ENCODE measurements at regions not wholly inside any gene's neighbourhood (a gene's known extent, or its start where the extent isn't known, plus 50 kb on each side); places are given as distances from the start of the nearest gene placed in this dataset.

DNA sequence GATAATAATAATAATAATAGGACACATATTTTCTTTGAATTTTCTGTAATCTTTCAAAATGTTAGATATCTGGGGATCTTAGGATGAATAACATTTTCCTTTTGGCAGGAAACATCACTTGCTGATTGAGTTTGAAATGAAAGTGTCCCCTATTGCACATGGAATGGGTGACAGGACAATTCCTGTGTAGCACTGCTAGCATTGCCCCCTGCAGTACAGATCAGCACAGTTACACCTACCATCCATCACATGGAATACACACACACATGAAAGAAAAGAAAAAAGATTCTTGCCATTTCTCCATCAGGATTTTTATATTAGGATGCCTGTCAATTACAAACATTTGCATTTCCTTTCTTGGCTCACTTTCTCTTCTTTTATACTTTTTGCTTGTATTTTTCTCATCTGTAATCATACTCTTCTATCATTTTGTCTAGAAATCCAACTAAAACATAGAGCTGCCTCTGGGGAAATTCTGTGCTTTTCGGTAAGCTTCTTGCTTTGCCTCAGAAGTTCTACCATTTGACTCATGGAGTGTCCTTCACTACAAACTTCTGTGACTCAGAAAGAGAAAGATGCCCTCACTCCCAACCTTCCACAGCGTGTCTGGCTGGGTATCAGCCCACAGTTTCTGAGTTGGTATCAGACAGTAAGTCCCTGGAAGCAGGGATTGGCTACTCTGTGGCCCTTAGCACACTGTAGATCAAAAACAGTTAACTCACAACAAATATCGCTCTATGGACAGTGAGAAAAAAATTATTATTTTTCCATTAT, 641.2 kb downstream of the PTPRC start:
- H3K27ac ChIP-seq (ENCODE audit: poor library complexity, severe bottlenecking) = no peak overlapping the region
- no peak overlapping the region for H3K4me3 ChIP-seq (ENCODE audit: severe bottlenecking)
- TF ChIP-seq, protein P1, sequence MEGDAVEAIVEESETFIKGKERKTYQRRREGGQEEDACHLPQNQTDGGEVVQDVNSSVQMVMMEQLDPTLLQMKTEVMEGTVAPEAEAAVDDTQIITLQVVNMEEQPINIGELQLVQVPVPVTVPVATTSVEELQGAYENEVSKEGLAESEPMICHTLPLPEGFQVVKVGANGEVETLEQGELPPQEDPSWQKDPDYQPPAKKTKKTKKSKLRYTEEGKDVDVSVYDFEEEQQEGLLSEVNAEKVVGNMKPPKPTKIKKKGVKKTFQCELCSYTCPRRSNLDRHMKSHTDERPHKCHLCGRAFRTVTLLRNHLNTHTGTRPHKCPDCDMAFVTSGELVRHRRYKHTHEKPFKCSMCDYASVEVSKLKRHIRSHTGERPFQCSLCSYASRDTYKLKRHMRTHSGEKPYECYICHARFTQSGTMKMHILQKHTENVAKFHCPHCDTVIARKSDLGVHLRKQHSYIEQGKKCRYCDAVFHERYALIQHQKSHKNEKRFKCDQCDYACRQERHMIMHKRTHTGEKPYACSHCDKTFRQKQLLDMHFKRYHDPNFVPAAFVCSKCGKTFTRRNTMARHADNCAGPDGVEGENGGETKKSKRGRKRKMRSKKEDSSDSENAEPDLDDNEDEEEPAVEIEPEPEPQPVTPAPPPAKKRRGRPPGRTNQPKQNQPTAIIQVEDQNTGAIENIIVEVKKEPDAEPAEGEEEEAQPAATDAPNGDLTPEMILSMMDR (IDR thresholded peaks at IDR 0.05; ENCODE audit: poor library complexity, severe bottlenecking) = no peak
- no peaks in the 10 kb centered on the region for H3K27me3 ChIP-seq (ENCODE audit: insufficient read depth, poor library complexity, severe bottlenecking)
- ATAC-seq (ENCODE audit: low read depth) (no peak), DNase-seq (ENCODE audit: low spot score) (no peak)
- H3K4me1 ChIP-seq (ENCODE audit: insufficient read depth, poor library complexity, severe bottlenecking) = peaks cover 6% of the 10 kb centered on the region
- H3K9me3 ChIP-seq (ENCODE audit: severe bottlenecking) = no peaks in the 10 kb centered on the region
- H3K36me3 ChIP-seq (ENCODE audit: low read depth) = no peaks in the 10 kb centered on the region; the same call in 1 of the 2 replicates

DNA sequence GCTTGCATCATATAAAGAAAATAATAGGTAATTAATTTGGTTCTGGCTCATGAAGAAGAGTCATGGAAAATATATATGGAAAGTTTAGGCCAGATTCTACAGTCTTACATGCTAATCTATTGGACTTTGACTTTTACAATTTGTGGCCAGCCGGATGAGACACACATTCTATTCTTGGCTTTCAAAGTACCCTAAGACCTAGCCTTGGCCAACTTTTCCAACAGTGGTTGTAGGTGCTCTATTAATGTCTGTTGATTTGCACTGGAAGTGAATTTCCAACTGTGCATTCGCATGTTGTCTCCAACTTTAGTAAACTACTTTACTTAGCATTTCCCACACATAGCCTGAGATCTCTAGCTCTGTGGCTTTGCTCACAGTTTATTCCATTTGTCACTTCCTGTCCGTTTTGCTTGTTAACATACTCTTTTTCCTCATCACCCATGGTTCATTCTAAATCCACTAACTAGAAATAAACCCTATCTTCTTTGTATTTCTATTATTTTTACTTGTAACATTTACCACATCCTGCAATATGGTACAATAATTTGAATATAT, 644.0 kb downstream of the PTPRC start:
- ATAC-seq (ENCODE audit: low read depth) (no peak), DNase-seq (ENCODE audit: low spot score) (no peak)
- no peaks in the 10 kb centered on the region for H3K27me3 ChIP-seq (ENCODE audit: insufficient read depth, poor library complexity, severe bottlenecking)
- peaks cover 6% of the 10 kb centered on the region for H3K4me1 ChIP-seq (ENCODE audit: insufficient read depth, poor library complexity, severe bottlenecking)
- no peak overlapping the region for H3K27ac ChIP-seq (ENCODE audit: poor library complexity, severe bottlenecking)
- TF ChIP-seq, protein P1 (IDR thresholded peaks at IDR 0.05; ENCODE audit: poor library complexity, severe bottlenecking) = no peak
- no peak overlapping the region for H3K4me3 ChIP-seq (ENCODE audit: severe bottlenecking)
- H3K9me3 ChIP-seq (ENCODE audit: severe bottlenecking) = no peaks in the 10 kb centered on the region
- no peaks in the 10 kb centered on the region; the same call in 1 of the 2 replicates for H3K36me3 ChIP-seq (ENCODE audit: low read depth)

DNA sequence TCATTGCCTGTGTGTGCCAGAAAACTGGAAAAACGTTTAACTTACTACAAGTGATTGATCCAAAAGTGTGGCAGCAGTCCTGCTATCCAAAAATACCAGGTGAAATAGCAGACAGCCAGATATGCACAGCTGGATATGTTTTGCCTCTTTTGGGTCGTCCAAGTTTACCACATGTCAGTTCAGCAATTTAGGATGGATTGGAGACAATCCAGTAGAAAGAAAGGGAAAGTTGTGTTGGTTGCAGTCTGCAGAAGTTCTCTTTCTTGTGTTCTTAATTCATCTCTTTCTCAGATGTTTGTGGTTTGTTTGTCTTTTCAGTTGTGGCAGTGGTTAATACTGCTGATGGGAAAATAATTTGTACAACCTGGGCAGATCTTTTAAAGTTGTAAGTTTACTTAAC, 645.0 kb downstream of the PTPRC start:
- Histone ChIP-seq H3K4me3 (ENCODE audit: severe bottlenecking) (no peak overlapping the region), H3K27me3 (ENCODE audit: insufficient read depth, poor library complexity, severe bottlenecking) (no peaks in the 10 kb centered on the region), H3K27ac (ENCODE audit: poor library complexity, severe bottlenecking) (no peak overlapping the region), H3K4me1 (ENCODE audit: insufficient read depth, poor library complexity, severe bottlenecking) (peaks cover 6% of the 10 kb centered on the region), H3K9me3 (ENCODE audit: severe bottlenecking) (no peaks in the 10 kb centered on the region), H3K36me3 (ENCODE audit: low read depth) (no peaks in the 10 kb centered on the region; the same call in 1 of the 2 replicates)
- TF ChIP-seq, protein P1 (IDR thresholded peaks at IDR 0.05; ENCODE audit: poor library complexity, severe bottlenecking) = no peak
- no peak for DNase-seq (ENCODE audit: low spot score)
- no peak for ATAC-seq (ENCODE audit: low read depth)

DNA sequence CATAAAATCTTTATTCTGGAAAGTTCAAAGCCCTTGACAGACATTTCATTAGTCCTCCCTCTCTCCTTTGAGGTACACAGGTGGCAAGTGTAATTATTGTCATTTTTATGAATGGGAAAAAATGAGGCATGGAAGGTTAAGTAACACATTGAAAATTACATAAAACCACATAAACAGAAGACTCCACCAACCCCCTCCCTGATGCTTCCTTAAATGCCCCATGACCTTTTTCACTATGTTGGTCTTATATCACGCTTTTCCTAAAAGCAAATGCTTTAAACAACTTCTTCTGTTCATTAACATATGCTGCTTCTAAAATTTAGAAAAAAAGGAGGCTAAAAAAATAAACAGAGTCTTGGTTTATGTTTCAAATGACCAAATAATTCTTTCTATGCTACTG, 648.4 kb downstream of the PTPRC start:
- ATAC-seq (ENCODE audit: low read depth) (no peak), DNase-seq (ENCODE audit: low spot score) (no peak)
- no peak overlapping the region for H3K4me3 ChIP-seq (ENCODE audit: severe bottlenecking)
- H3K36me3 ChIP-seq (ENCODE audit: low read depth) = no peaks in the 10 kb centered on the region; the same call in 1 of the 2 replicates
- no peak overlapping the region for H3K27ac ChIP-seq (ENCODE audit: poor library complexity, severe bottlenecking)
- TF ChIP-seq, protein P1 (IDR thresholded peaks at IDR 0.05; ENCODE audit: poor library complexity, severe bottlenecking) = no peak
- H3K9me3 ChIP-seq (ENCODE audit: severe bottlenecking) = no peaks in the 10 kb centered on the region
- no peaks in the 10 kb centered on the region for H3K27me3 ChIP-seq (ENCODE audit: insufficient read depth, poor library complexity, severe bottlenecking)
- peaks cover 4% of the 10 kb centered on the region for H3K4me1 ChIP-seq (ENCODE audit: insufficient read depth, poor library complexity, severe bottlenecking)

DNA sequence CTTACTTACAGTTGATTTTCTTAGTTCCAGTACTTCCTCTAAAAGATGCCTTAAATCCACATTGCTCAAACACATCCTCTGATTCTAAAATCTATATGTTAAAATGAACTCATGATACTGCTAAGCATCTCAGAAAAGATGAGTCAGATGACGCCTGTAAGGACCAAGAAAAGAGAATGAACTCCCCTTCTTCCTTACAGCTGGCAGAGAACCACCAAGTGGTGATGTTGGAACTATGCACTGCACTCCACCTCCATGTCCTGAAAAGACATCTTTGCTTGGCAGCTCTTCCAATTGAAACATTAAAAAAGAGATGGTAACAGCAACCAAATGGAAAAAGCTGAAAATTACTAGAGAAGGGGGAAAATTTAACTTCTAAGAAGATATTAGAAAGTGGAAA, 648.8 kb downstream of the PTPRC start:
- peaks cover 4% of the 10 kb centered on the region for H3K4me1 ChIP-seq (ENCODE audit: insufficient read depth, poor library complexity, severe bottlenecking)
- no peaks in the 10 kb centered on the region for H3K9me3 ChIP-seq (ENCODE audit: severe bottlenecking)
- no peak for DNase-seq (ENCODE audit: low spot score)
- ATAC-seq (ENCODE audit: low read depth) = no peak
- H3K27ac ChIP-seq (ENCODE audit: poor library complexity, severe bottlenecking) = no peak overlapping the region
- H3K36me3 ChIP-seq (ENCODE audit: low read depth) = no peaks in the 10 kb centered on the region
- no peaks in the 10 kb centered on the region for H3K27me3 ChIP-seq (ENCODE audit: insufficient read depth, poor library complexity, severe bottlenecking)
- no peak overlapping the region for H3K4me3 ChIP-seq (ENCODE audit: severe bottlenecking)
- TF ChIP-seq, protein P1 (IDR thresholded peaks at IDR 0.05; ENCODE audit: poor library complexity, severe bottlenecking) = no peak
